ENCODE measurements at regions not wholly inside any gene's neighbourhood (a gene's known extent, or its start where the extent isn't known, plus 50 kb on each side); places are given as distances from the start of the nearest gene placed in this dataset.

DNA sequence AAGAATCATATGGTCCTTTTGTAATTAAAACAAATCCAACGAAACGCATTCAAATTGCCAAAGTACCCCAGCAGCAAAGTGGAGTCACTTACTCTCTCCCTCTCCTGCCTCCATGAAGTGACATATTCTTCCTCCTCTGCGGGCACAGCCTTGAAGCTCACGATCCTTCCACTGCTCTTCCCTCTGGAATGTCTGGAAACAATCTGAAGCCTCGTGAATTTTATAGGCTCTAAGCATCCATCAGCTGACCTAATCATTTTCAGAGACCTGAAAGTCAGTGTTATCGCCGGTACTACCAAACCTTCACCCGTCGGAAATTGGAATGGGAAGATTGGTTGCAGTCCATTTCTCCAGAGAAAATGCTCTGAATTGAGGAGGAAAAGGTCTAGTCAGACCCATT is 134.5 kb upstream of the FOXF1 start:
- no peak overlapping the region for H3K9ac ChIP-seq (ENCODE audit: low read length)
- H4K20me1 ChIP-seq (ENCODE audit: insufficient read depth, low read length), result no peaks in the 10 kb centered on the region
- DNase-seq, result no peak
- H3K79me2 ChIP-seq (ENCODE audit: low read length), result no peaks in the 10 kb centered on the region
- no peaks in the 10 kb centered on the region for H3K9me3 ChIP-seq (replicated peaks; ENCODE audit: insufficient read depth, low read length)
- H3K4me2 ChIP-seq (ENCODE audit: low read depth, low read length), result no peak overlapping the region
- no peak overlapping the region for H2AFZ ChIP-seq (ENCODE audit: low read length)
- H3F3A ChIP-seq (ENCODE audit: insufficient read depth, low read length), result no peaks in the 10 kb centered on the region
- no peaks in the 10 kb centered on the region for H3K4me1 ChIP-seq (ENCODE audit: low read length)
- no peak overlapping the region for H3K27ac ChIP-seq (ENCODE audit: low read length)
- H3K9me2 ChIP-seq (replicated peaks; ENCODE audit: insufficient read depth, low read length), result no peaks in the 10 kb centered on the region
- TF ChIP-seq CTCF (IDR thresholded peaks at IDR 0.05; ENCODE audit: low read length) (no peak), EZH2 (optimal IDR thresholded peaks at IDR 0.05; ENCODE audit: low read depth, low read length) (no peak), EZH2phosphoT487 (IDR thresholded peaks at IDR 0.05; ENCODE audit: low read length) (no peak)
- H3K36me3 ChIP-seq (replicated peaks; ENCODE audit: insufficient read depth, low read length), result no peaks in the 10 kb centered on the region
- no peak overlapping the region for H3K4me3 ChIP-seq (ENCODE audit: low read length)
- peaks cover 68% of the 10 kb centered on the region for H3K27me3 ChIP-seq (replicated peaks; ENCODE audit: insufficient read depth, low read length)

GRCh38 chr16:86376837-86377236 is 133.5 kb upstream of the FOXF1 start:
- Histone ChIP-seq H3K4me1 (ENCODE audit: low read length) (no peaks in the 10 kb centered on the region), H3K9me2 (replicated peaks; ENCODE audit: insufficient read depth, low read length) (no peaks in the 10 kb centered on the region), H3K27me3 (replicated peaks; ENCODE audit: insufficient read depth, low read length) (peaks cover 66% of the 10 kb centered on the region), H3K4me2 (ENCODE audit: low read depth, low read length) (no peak overlapping the region), H3K9me3 (replicated peaks; ENCODE audit: insufficient read depth, low read length) (no peaks in the 10 kb centered on the region), H3F3A (ENCODE audit: insufficient read depth, low read length) (no peaks in the 10 kb centered on the region), H2AFZ (ENCODE audit: low read length) (no peak overlapping the region), H3K27ac (ENCODE audit: low read length) (no peak overlapping the region), H3K9ac (ENCODE audit: low read length) (no peak overlapping the region), H4K20me1 (ENCODE audit: insufficient read depth, low read length) (no peaks in the 10 kb centered on the region), H3K36me3 (replicated peaks; ENCODE audit: insufficient read depth, low read length) (no peaks in the 10 kb centered on the region), H3K4me3 (ENCODE audit: low read length) (no peak overlapping the region), H3K79me2 (ENCODE audit: low read length) (no peaks in the 10 kb centered on the region)
- TF ChIP-seq CTCF (IDR thresholded peaks at IDR 0.05; ENCODE audit: low read length) (no peak), EZH2 (optimal IDR thresholded peaks at IDR 0.05; ENCODE audit: low read depth, low read length) (no peak), EZH2phosphoT487 (IDR thresholded peaks at IDR 0.05; ENCODE audit: low read length) (no peak)
- DNase-seq, result no peak

DNA sequence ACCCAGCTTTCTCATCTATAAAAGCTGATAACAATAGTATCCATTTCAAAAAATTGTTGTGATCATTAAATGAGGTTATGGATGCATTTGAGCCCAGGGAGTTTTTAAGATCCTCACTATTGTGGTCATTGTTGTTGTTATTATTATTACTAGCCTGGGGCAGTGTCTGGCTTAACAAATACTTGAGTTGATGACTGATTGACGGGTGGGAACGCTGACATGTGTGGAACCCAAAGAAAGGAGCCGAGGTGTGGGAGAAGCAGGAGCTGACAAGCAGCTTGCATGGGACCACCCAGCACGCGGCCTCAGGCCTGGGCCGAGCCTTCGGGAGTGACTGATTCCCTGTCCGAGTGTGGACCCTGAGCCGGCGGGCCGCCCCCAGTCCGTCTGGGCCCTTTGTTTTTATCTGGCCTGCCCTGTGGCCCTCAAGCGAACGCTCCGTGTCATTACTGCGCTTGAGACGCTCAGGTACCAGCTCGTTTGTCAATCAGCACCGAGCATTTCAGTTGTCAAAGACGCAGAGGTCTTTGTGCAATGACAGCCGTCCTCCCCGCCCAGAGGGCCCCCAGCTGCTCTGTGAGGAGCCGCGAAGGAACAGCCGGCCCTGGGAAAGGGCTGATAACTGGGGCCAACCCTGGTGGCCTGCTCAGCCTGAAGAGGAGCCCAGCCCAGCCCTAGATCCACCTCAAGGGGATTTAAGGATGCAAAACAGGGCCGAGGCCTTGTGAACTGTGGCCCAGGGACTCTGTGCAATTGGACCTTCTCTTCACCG is 132.9 kb upstream of the FOXF1 start:
- Histone ChIP-seq H3K4me2 (ENCODE audit: low read depth, low read length) (no peak overlapping the region), H3K36me3 (replicated peaks; ENCODE audit: insufficient read depth, low read length) (no peaks in the 10 kb centered on the region), H3K9me2 (replicated peaks; ENCODE audit: insufficient read depth, low read length) (no peaks in the 10 kb centered on the region), H3K27ac (ENCODE audit: low read length) (no peak overlapping the region), H3K4me3 (ENCODE audit: low read length) (no peak overlapping the region), H2AFZ (ENCODE audit: low read length) (no peak overlapping the region), H3K79me2 (ENCODE audit: low read length) (no peaks in the 10 kb centered on the region), H3K9me3 (replicated peaks; ENCODE audit: insufficient read depth, low read length) (no peaks in the 10 kb centered on the region), H3K27me3 (replicated peaks; ENCODE audit: insufficient read depth, low read length) (peaks cover 69% of the 10 kb centered on the region), H3K9ac (ENCODE audit: low read length) (no peak overlapping the region), H3F3A (ENCODE audit: insufficient read depth, low read length) (no peaks in the 10 kb centered on the region), H3K4me1 (ENCODE audit: low read length) (no peaks in the 10 kb centered on the region), H4K20me1 (ENCODE audit: insufficient read depth, low read length) (no peaks in the 10 kb centered on the region)
- DNase-seq, result no peak
- TF ChIP-seq EZH2phosphoT487 (IDR thresholded peaks at IDR 0.05; ENCODE audit: low read length) (no peak), CTCF (IDR thresholded peaks at IDR 0.05; ENCODE audit: low read length) (no peak), EZH2 (optimal IDR thresholded peaks at IDR 0.05; ENCODE audit: low read depth, low read length) (no peak)
